ENCODE measurements at regions not wholly inside any gene's neighbourhood (a gene's known extent, or its start where the extent isn't known, plus 50 kb on each side); places are given as distances from the start of the nearest gene placed in this dataset.
"Not testable (repeated sequence)": the region's sequence is repeated elsewhere in the genome, so short reads cannot be mapped to it uniquely, and the experiment has no call there.

DNA sequence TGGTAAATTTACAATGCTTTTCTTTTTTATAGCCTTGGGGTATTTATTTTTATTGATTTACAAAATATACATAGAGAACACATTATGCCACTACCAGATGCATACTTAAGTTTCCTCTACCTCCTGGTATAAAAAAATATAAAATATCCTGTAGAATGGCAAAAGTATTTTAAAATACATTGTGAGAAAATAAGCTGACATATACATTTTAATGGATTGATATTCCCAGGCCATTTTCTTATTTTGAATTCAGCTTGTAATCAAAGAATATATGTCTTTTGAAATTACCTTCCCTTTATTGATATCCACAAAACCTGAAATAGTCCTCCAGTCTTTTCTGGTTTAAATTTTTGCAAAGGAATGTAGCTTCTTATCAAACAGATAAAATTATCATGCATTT is 923.9 kb downstream of the CDH18 start:
- DNase-seq (ENCODE audit: low spot score): no peak

DNA sequence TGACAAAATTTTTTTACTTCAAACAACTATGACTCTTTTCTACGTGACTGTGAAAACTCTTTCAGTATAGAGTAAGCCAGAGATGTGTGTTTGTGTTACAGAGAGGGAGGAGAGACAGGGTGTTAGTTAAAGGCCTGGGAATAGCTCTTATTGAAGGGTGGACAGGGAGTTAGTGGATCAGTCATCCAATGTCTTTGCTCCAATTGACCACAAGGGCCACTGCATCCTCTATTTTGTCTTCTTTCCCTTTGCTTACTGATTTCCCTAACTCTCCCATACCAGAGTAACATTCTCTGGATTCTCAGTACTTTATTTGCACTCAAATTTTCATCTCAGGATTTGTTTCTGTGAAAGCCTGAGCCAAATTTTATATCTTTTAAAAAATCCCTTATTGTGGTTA is 920.3 kb downstream of the CDH18 start:
- DNase-seq (ENCODE audit: low spot score): no peak

DNA sequence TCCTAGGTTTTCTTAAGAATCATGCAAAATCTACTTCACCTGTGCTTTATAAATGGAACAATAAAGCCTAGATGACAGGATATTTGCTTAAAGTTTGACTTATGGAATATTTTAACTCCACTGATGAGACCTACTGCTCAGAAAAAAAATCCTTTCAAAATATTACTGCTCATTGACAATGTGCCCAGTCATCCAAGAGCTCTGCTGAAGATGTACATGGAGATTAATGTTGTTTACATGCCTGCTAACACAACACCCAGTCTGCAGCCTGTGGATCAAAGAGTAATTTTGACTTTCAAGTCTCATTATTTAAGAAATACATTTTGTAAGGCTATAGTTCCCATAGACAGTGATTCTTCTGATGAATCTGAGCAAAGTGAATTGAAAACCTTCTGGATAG is 889.6 kb downstream of the CDH18 start:
- no peak for DNase-seq (ENCODE audit: low spot score)

DNA sequence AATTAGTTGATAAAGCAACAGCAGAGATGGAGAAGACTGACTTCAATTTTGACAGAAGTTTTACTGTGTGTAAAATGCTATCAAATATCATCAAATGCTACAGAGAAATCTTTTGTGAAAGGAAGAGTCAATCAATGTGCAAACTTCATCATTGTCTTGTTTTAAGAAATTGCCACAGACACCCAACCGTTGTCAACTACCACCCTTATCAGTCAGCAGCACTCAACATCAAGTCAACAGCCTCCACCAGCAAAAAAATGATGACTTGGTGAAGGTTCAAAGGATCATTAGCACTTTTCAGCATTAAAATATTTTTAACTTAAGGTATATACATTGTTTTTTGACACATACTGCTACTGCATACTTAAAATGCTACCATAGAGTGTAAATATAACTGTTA is 888.8 kb downstream of the CDH18 start:
- DNase-seq (ENCODE audit: low spot score): no peak

DNA sequence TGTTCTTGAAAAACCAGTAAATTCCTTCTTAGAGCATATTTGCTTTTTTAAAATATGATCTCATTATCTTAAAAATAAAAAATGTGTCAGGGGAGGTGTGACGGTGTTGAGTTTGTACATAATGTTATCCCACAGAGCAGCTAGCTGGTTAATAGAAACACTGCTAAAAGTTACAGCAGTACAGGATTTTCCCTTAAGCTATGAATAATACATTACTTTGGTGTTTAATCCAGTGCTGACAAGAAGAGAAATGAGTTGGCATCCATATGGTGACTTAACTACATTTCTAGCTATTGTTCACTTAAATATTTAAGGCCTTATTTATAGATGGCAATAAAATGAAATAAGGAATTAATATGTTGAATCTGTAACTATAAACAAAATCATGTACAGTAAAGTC is 883.1 kb downstream of the CDH18 start:
- DNase-seq (ENCODE audit: low spot score): no peak

DNA sequence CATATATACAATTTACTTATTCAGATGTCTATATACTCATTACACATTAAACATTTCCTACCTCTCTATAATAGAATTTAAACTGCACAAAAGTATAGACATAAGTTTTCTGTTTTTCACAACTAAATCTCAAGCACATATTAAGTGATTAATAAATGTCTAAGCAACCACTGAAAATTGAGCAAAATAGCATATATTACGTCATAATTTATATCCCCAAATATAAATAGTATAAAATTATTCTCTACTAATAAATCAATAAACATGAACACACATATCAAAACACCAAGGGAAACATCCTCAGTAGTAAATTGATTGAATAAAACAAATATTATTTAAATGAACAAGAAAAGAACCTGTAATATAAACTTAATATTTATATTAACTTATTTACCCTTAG is 865.1 kb downstream of the CDH18 start:
- no peak for DNase-seq (ENCODE audit: low spot score)

DNA sequence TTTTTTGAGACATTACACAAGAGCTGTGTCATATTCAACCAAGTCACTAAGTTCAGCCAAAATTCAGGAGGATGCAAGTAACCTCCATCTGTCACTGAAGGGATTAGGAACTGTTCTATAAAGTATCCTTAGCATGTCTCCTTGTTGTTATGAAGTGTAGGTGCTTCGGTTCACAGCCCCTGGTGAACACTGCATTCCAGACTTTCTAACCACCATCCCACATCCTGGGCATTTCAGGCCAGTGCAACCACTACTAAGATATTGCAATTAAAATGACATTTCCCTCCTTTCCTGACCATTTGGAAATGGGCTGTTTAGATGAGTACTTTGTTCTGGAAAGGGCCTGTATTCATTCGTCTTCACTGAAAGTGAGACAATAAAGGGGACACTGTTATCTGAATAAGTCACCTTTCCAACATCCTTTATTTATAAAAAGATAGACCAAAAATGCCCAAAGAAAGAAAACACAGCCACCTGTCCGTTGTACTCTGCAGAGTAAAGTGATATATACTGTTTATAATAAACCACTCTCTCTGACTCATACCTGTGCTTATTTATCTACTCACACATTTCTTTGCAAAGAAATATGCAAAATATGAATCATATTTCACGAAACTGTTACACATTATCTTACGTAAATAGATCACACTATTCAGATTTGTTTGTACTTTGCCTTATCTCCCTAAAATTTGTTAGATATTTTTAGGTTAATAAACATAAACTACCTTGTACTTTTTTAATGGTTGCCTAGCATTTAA is 861.9 kb downstream of the CDH18 start:
- DNase-seq (ENCODE audit: low spot score): no peak

DNA sequence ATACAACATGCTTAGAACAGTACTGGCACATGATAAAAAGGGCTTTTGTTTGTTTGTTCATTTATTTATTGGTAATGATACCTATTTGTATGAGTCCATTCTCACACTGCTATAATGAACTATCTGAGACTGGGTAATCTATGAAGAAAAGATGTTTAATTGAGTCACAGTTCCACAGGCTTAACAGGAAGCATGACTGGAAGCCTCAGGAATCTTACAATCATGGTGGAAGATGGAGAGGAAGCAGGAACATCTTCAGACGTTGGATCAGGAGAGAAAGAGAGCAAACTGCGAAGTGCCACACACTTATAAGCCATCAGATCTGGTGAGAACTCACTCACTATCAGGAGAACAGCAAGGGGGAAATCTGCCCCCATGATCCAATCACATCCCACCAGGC is 847.7 kb downstream of the CDH18 start:
- DNase-seq (ENCODE audit: low spot score): no peak

DNA sequence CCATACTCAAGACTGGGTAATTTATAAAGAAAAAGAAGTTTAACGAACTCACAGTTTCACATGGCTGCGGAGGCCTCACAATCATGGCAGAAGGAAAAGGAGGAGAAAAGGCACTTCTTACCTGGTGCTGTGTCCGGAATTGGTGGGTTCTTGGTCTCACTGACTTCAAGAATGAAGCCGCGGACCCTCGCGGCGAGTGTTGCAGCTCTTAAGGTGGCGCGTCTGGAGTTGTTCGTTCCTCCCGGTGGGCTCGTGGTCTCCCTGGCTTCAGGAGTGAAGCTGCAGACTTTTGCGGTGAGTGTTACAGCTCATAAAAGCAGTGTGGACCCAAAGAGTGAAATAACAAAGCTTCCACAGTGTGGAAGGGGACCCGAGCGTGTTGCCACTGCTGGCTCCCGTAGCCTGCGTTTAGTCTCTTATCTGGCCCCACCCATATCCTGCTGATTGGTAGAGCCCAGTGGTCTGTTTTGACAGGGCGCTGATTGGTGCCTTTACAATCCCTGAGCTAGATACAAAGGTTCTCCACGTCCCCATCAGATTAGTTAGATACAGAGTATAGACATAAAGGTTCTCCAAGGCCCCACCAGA is 846.0 kb downstream of the CDH18 start:
- DNase-seq (ENCODE audit: low spot score): not testable (repeated sequence)

DNA sequence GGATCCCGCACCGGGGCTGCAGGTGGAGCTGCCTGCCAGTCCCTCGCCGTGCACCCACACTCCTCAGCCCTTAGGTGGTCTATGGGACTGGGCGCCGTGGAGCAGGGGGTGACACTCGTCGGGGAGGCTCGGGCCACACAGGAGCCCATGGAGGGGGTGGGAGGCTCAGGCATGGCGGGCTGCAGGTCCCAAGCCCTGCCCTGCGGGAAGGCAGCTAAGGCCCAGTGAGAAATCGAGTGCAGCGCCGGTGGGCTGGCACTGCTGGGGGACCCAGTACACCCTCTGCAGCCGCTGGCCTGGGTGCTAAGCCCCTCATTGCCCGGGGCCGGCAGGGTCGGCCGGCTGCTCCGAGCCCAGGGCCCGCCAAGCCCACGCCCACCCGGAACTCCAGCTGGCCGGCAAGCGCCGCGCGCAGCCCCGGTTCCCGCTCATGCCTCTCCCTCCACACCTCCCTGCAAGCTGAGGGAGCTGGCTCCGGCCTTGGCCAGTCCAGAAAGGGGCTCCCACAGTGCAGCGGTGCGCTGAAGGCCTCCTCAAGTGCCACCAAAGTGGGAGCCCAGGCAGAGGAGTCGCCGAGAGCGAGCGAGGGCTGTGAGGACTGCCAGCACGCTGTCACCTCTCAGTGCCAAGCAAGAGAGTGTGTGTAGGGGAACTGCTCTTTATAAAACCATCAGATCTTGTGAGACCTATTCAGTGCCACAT is 845.1 kb downstream of the CDH18 start:
- not testable (repeated sequence) for DNase-seq (ENCODE audit: low spot score)

DNA sequence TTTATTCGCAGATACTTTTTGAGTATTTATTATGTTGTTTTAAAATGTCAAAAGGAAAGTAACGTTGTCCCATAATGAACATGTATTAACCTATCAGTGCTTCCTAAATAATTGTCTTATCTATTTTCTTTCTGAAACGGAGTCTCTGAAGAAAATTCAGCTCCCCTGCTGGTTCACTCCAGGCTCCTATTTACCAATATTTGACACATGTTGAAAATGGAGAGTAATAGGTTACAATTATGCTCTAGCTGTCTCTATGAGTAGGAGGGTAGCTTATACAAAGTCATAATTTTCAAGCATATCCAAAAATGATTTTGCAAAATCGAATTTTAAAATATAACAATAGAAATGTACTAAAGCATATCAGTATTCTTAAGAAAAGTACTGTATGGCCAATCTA is 844.1 kb downstream of the CDH18 start:
- DNase-seq (ENCODE audit: low spot score): no peak

DNA sequence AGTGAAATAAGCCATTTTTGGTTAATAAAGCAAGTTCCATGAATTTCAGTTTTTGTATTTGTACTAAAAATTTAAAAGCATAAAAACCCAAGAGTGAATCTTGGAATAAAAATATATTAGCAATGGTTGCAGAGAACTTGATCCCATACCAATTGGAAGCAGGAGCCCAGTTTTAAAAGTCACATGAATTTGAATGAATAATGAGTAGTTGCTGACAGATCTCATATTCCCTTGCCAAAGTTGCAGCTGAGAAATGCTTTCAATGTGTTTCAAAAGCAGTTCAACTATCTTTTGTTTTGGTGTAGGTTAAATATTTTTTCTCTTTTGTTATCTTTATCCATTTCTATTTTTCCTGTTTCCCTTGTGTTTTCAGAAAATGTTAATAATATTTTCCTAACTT is 818.6 kb downstream of the CDH18 start:
- DNase-seq (ENCODE audit: low spot score): no peak

DNA sequence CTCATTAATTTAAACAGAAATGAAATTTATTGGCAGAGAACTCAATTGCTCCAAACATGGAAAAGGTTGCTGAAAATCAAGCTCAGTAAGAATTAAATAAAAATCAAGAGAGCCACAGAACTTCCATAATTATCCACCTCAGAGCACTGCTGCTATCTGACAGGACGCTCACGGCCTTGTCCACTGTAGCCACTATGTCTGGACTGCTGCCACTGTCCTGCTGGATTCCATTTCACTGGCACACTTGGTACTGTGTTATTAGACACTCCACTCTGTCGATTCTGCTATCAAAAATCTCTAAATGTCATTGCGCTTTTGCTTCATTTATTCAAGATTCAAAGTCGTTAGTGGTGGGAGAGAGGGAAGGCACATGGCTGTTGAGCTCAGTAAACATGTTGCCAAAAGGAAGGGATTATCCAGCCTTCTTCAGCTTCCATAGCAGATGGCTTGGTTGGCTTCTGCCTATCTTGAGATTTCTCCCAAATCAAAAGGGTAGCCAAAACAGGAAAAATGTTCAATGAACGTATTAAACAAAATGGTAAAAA is 815.0 kb downstream of the CDH18 start:
- no peak for DNase-seq (ENCODE audit: low spot score)

DNA sequence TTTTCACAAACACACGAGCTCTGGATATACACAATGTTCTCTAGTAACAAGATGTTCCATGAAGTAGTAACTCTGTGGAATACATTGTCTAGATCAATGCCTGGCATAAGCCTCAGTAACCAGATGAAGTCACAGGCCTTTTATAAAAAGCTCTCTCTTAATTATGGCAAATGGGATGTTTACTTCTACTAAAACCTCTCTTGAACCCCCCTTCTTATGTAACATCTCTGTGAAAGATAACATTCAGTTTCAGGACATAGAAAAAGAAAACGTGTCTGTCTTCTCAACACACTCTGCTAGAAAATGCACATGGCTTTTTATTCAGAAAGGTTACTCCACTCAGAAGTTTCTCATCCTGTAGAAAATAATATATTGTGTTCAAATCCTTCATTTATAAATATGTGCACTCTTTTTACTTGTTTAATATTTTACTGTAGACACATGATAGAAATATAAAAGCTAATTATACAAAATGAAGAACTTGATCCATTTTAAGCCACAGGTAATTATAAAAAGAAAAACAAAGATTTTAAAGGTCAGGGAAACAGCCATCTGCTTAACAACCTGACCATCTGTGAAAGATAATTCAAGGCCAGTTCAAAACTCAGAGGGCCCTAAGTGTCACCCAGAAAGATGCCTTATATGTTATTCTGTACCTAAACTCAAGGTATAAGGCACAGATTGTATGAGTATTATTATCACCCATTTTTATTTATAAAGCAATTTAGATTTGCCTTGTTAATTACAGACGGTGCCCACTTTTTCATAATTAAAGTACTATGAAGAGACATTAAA is 812.0 kb downstream of the CDH18 start:
- DNase-seq (ENCODE audit: low spot score): peak; percentile 3

DNA sequence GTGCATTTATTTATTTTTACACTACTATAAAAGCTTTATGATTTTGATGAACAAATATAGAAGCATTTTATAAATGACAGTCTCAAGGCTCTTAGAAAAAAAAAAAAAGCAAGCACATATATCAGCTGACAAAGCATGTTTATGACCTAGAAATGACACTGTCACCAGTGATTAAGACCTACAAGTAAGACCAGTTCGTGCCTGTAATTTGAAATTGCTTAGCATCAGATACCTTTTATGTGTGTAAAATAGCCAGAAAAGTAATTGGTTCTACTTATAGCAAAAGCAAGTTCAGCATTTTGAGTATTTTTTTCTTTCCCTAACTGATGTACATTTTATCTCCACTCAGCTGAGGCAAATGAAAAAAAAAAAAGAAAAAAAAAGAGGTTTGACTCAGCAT is 808.4 kb downstream of the CDH18 start:
- DNase-seq (ENCODE audit: low spot score): no peak

DNA sequence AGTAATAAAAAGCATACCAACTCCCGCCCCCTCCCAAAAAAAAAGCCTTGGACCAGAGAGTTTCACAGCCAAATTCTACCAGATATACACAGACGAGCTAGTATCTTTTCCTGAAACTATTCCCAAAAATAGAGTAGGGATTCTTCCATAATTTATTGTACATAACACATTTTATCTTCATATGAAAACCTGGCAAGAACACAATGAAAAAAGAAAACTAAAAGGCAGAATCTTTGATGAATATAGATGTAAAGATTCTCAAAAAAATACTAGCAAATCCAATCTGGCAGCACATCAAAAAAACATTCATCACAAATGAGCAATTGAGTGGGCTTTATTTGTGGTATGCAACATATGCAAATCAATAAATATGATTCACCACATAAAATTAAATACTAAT is 798.8 kb downstream of the CDH18 start:
- DNase-seq (ENCODE audit: low spot score): no peak

DNA sequence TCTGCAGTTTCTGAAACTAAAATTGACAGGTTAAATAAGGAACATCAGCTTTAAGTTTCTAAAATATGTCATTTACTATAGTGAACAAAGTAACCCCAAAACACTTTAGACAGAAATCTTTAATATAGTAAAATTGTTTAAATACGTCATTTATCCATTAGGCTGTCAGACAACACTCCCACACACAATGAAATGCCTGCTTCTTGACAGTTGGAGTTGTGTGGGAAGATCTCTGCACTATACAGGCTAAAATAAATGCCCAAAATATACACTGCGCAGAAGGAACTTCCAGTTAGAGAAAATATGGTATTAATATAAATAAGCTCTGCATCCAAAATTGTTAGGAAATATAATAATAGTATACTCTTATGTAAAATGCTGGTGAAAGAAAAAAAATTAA is 794.4 kb downstream of the CDH18 start:
- DNase-seq (ENCODE audit: low spot score): no peak

DNA sequence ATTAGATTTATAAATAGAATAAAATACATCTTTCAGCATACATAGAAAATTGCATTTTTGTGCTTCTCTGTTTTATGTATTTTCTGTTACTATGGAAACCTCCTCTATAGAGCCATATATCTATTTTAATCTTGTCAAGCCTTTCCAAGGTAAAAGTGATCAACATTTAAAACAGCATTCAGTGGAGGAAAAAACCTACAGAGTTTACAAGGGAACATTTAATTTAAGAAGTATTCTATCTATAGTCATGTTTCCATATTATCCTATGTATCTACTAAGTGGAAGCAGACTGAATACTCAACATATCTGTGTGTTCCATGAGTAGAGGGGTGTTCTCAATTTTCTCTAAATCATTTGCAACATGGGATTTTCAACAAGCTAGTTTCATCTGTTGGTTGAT is 791.4 kb downstream of the CDH18 start:
- DNase-seq (ENCODE audit: low spot score): no peak

DNA sequence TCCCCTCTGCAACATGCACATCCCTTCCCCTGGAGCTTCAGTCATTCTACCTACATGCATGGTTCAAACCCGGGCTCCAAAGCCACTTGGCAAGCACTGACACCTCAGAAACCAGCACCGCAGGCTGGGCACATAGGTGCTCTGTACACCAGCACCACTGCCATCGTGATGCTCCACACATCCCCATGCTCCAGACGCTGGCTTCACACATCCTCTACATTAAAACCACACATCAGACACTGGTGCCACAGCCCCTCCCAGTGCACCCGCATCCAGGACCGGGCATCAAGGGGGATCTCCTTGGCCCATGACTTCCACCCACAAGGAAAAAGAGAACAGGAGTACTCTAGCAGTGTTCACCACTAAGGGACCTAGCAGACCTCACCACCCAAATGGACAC is 787.7 kb downstream of the CDH18 start:
- DNase-seq (ENCODE audit: low spot score): no peak

DNA sequence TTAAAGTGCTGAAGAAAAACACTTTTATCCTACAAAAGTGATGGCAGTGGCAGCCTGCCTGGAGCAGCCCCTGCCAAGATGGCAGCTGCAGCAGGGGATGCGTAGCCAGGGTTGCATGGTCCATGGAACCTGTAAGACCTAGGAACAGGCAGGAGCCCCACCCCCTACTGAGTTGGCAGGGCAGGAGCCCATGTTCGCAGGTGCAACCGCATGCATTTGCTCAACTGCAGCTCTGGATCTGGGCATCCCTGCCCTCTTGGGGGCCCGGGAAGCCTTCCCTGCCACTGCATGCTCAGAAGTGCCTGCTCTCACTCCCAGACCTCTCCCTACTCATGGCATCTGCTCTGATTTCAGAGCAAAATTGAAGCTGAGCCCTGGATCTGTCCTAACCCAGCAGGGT is 779.6 kb downstream of the CDH18 start:
- DNase-seq (ENCODE audit: low spot score): no peak

DNA sequence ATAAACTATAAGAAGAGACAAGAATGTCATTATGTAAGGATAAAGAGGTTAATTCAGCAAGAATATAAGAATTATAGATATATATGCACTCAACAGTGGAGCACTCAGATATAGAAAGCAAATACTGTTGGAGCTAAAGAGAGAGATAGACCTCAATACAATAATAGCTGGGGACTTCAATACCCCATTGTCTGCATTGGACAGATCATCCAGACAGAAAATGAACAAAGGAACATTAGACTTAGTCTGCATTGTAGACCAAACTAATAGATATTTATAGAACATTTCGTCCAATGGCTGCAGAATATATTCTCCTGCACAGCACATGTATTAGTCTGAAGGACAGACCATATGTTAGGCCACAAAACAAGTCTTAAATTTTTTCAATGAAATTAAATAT is 777.1 kb downstream of the CDH18 start:
- peak; percentile 67 for DNase-seq (ENCODE audit: low spot score)

DNA sequence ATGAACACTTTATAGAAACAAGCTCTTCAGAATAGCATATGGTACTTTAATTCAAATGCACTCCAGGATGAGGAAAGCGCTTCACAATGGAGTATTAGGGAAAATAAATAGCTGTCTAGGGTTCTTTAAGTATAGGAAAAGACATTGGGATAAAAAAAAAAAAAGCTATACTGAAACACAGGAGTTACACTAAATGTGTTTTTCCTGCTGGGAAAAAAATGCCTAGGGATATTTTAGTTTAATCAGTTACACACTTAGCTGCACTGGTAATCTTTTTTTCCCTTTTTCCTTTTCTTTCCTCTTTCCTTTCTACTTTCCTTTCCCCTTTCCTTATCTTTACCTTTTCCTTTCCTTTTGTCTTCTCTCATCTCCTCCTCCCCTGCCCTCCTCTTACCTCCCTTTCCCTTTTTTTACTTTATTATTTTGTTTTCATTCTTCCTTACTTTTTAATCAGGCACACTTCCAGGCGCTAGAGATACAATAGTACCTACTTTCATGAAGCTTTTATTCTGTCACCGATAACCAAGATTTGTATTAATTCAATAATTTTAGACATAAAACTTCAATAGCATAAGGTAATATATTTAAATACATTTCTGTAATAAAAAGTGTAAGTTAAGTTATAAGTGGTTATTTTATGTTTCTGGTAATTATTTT is 758.7 kb downstream of the CDH18 start:
- no peak for DNase-seq (ENCODE audit: low spot score)
